GM13976 (cell line): ENCODE measurements at regions not wholly inside any gene's neighbourhood (a gene's known extent, or its start where the extent isn't known, plus 50 kb on each side); places are given as distances from the start of the nearest gene placed in this dataset.

Experiments used
- DNase-seq: peaks from one replicate; pipeline ENCODE4 v3.0.0; 2012; ENCODE audit warnings: low spot score
- CTCF ChIP-seq: IDR thresholded peaks from 2 replicates; pipeline ENCODE4 v1.5.1; 2012; ENCODE audit warnings: borderline replicate concordance, mild to moderate bottlenecking; ENCODE audit not compliant: insufficient read depth; ENCODE audit errors: extremely low read depth, missing control alignments, control extremely low read depth
- in situ Hi-C: fragments of 300-500 bp; cut with MboI; formaldehyde crosslinking; loops from one replicate; pipeline ENCODE4 v1.12.0; 2022; ENCODE audit warnings: low sequenced_read_pairs, mixed read lengths, inconsistent platforms; ENCODE audit not compliant: unreplicated experiment

- DNase-seq = no peak
- in situ Hi-C loops = no loop called here
- no peak for TF ChIP-seq CTCF
These were observed 578.3 kb upstream of the FAT1 start for GRCh38 chr4:187301923-187302322.

GRCh38 chr4:187302457-187303150 is 578.9 kb upstream of the FAT1 start:
- in situ Hi-C loops = no loop called here
- DNase-seq = no peak
- no peak for TF ChIP-seq CTCF

GRCh38 chr4:187304133-187304532 is 580.5 kb upstream of the FAT1 start:
- in situ Hi-C loops = no loop called here
- DNase-seq = no peak
- no peak for TF ChIP-seq CTCF

GRCh38 chr4:187307131-187307530 is 583.5 kb upstream of the FAT1 start:
- no peak for DNase-seq
- TF ChIP-seq CTCF = no peak
- in situ Hi-C loops = no loop called here

- TF ChIP-seq CTCF = no peak
- in situ Hi-C loops = no loop called here
- no peak for DNase-seq
These were observed 585.8 kb upstream of the FAT1 start for GRCh38 chr4:187309456-187309855.

- in situ Hi-C loops = no loop called here
- no peak for TF ChIP-seq CTCF
- DNase-seq = no peak
These were observed 588.6 kb upstream of the FAT1 start for GRCh38 chr4:187312299-187312698.

- in situ Hi-C loops = no loop called here
- TF ChIP-seq CTCF = no peak
These were observed 594.1 kb upstream of the FAT1 start for GRCh38 chr4:187317799-187318198.

More at GRCh38 chr4:187317799-187318198, 594.1 kb upstream of the FAT1 start:
- DNase-seq = no peak
